OCI-LY1 (cell line): ENCODE measurements at regions not wholly inside any gene's neighbourhood (a gene's known extent, or its start where the extent isn't known, plus 50 kb on each side); places are given as distances from the start of the nearest gene placed in this dataset.

ENCODE experiments used
- H2AFZ ChIP-seq: fragments of 200-600 bp; sonication (generic), shearing (Covaris generic); 2 replicates; pipeline ENCODE4 v1.6.0; 2014; ENCODE audit warnings: antibody characterized with exemption, mild to moderate bottlenecking, low read length
- H3F3A ChIP-seq: fragments of 200-600 bp; sonication (generic), shearing (Covaris generic); 2 replicates; pipeline ENCODE4 v1.6.0; 2014; ENCODE audit warnings: mild to moderate bottlenecking, antibody characterized with exemption, low read length, moderate library complexity; ENCODE audit not compliant: insufficient read depth
- H3K27ac ChIP-seq: fragments of 200-600 bp; sonication (generic); 2 replicates; pipeline ENCODE4 v1.5.1; 2014; ENCODE audit warnings: low read length, mixed run types, mild to moderate bottlenecking, low read depth; ENCODE audit not compliant: poor library complexity, severe bottlenecking
- H3K27me3 ChIP-seq: fragments of 200-600 bp; sonication (generic); 2 replicates; pipeline ENCODE4 v1.6.0; 2014; ENCODE audit warnings: antibody characterized with exemption, mild to moderate bottlenecking, low read length, moderate library complexity; ENCODE audit not compliant: insufficient read depth
- H3K36me3 ChIP-seq: fragments of 200-600 bp; sonication (generic); 2 replicates; pipeline ENCODE4 v1.6.1; 2014; ENCODE audit warnings: mild to moderate bottlenecking, antibody characterized with exemption, low read length, moderate library complexity, mixed read lengths; ENCODE audit not compliant: insufficient read depth
- H3K4me1 ChIP-seq: fragments of 200-600 bp; sonication (generic); 2 replicates; pipeline ENCODE4 v1.5.1; 2014; ENCODE audit warnings: mild to moderate bottlenecking, low read length, moderate library complexity; ENCODE audit not compliant: insufficient read depth, severe bottlenecking
- H3K4me2 ChIP-seq: fragments of 200-600 bp; sonication (generic), shearing (Covaris generic); 2 replicates; pipeline ENCODE4 v1.6.1; 2014; ENCODE audit warnings: low read length
- H3K4me3 ChIP-seq: fragments of 200-600 bp; sonication (generic); 2 replicates; pipeline ENCODE4 v1.5.1; 2014; ENCODE audit warnings: low read length, low read depth, mild to moderate bottlenecking, mixed read lengths; ENCODE audit not compliant: poor library complexity, severe bottlenecking
- H3K79me2 ChIP-seq: fragments of 200-600 bp; shearing (Covaris generic); 2 replicates; pipeline ENCODE4 v1.6.1; 2016; ENCODE audit warnings: mixed run types, low read length, mixed read lengths; ENCODE audit not compliant: insufficient read depth
- H3K9ac ChIP-seq: fragments of 200-600 bp; sonication (generic), shearing (Covaris generic); 2 replicates; pipeline ENCODE4 v1.6.1; 2014; ENCODE audit warnings: mild to moderate bottlenecking, low read length, mixed read lengths
- H3K9me2 ChIP-seq: fragments of 200-600 bp; sonication (generic), shearing (Covaris generic); 2 replicates; pipeline ENCODE4 v1.6.1; 2014; ENCODE audit warnings: low read depth, mild to moderate bottlenecking, low read length, mixed read lengths
- H3K9me3 ChIP-seq: fragments of 200-600 bp; shearing (Covaris generic); 2 replicates; pipeline ENCODE4 v1.6.1; 2014; ENCODE audit warnings: low read length, mixed read lengths
- H4K20me1 ChIP-seq: fragments of 200-600 bp; sonication (generic), shearing (Covaris generic); 2 replicates; pipeline ENCODE4 v1.6.0; 2016; ENCODE audit warnings: mild to moderate bottlenecking, low read length; ENCODE audit not compliant: insufficient read depth
- EZH2 ChIP-seq: fragments of 200-600 bp; sonication (generic), shearing (Covaris generic); IDR thresholded peaks from 2 replicates; pipeline ENCODE4 v1.8.0; 2017; ENCODE audit warnings: borderline replicate concordance, mixed run types, mild to moderate bottlenecking, antibody characterized with exemption, low read length, moderate library complexity, mixed read lengths
- TF ChIP-seq, protein P1 (sequence below): fragments of 200-600 bp; sonication (generic), shearing (Covaris generic); IDR thresholded peaks from 2 replicates; pipeline ENCODE4 v1.5.1; 2017; ENCODE audit warnings: mild to moderate bottlenecking, antibody characterized with exemption, low read length, moderate library complexity, mixed read lengths

DNA sequence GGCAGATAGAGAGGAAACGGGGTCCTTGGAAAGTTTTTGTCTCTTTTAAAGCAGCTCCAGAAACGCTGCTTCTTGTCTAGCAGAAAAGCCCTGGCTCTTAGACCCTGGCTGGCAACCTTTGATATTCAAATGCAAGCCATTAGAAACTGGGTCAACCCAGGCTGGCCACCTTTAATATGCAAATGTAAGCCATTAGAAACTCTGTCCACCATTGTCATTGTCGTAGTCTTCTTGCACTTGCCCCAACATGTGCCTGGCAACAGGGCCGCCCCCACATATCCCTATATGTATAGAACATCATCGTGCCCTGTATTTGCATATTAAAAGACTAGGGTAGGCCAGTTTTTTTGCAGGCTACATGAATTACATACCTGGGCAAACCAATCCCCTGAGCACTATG, 621.3 kb upstream of the DPP6 start:
- no peaks in the 10 kb centered on the region for H4K20me1 ChIP-seq
- no peaks in the 10 kb centered on the region for H3K79me2 ChIP-seq
- H3K4me2 ChIP-seq: no peak overlapping the region
- no peaks in the 10 kb centered on the region for H3K4me1 ChIP-seq
- H3K4me3 ChIP-seq: no peak overlapping the region
- H3K27ac ChIP-seq: no peak overlapping the region
- no peaks in the 10 kb centered on the region for H3F3A ChIP-seq
- no peak overlapping the region for H3K9ac ChIP-seq
- no peaks in the 10 kb centered on the region; the same call in 1 of the 2 replicates for H3K27me3 ChIP-seq
- H3K9me2 ChIP-seq: no peaks in the 10 kb centered on the region
- H3K9me3 ChIP-seq: no peaks in the 10 kb centered on the region
- H2AFZ ChIP-seq: no peak overlapping the region
- H3K36me3 ChIP-seq: no peaks in the 10 kb centered on the region
- TF ChIP-seq, protein P1, sequence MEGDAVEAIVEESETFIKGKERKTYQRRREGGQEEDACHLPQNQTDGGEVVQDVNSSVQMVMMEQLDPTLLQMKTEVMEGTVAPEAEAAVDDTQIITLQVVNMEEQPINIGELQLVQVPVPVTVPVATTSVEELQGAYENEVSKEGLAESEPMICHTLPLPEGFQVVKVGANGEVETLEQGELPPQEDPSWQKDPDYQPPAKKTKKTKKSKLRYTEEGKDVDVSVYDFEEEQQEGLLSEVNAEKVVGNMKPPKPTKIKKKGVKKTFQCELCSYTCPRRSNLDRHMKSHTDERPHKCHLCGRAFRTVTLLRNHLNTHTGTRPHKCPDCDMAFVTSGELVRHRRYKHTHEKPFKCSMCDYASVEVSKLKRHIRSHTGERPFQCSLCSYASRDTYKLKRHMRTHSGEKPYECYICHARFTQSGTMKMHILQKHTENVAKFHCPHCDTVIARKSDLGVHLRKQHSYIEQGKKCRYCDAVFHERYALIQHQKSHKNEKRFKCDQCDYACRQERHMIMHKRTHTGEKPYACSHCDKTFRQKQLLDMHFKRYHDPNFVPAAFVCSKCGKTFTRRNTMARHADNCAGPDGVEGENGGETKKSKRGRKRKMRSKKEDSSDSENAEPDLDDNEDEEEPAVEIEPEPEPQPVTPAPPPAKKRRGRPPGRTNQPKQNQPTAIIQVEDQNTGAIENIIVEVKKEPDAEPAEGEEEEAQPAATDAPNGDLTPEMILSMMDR: no peak
- TF ChIP-seq EZH2: no peak

DNA sequence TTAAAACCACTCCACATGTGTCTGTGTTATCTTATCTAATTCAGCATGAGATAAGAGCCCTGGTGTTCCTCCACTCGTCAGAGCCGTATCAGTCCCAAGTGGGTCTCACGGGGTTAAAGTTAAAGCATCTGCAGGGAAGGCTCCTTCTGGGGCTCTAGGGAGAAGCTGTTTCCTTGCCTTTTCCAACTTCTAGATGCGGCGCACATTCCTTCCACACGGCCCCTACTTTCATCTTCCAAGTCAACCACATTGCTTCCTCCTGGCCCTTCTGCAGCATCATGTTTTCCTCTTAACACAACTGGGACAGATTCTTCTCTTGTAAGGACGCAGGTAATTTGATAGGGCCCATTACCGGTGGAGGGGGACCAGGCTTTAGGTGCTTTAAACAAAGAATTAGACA, 620.1 kb upstream of the DPP6 start:
- no peak overlapping the region for H3K9ac ChIP-seq

DNA sequence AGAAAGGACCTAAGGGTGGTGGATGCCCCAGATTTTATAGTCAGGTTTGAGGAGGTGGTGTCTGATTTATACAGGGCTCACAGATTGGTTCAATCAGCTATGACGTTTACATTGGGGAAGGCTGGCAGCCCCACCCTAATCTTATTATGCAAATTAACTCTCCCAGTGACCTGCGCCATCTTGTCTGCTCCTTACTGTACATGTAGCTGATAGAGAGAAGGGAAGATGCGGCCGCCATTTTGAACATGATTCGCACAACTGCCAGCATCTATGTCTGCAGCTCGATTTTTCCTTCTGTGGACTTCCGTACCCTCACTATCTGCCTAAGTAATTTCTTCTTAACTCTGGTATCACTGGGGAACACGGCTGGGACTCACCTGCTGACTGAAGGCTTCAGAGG, 619.0 kb upstream of the DPP6 start:
- no peak overlapping the region for H3K9ac ChIP-seq

More for the DNA sequence above, 620.1 kb upstream of the DPP6 start:
- H3K4me2 ChIP-seq: no peak overlapping the region
- H3K79me2 ChIP-seq: no peaks in the 10 kb centered on the region
- H2AFZ ChIP-seq: no peak overlapping the region
- no peaks in the 10 kb centered on the region for H3K9me3 ChIP-seq
- H3K27ac ChIP-seq: no peak overlapping the region
- TF ChIP-seq, protein P1: no peak
- TF ChIP-seq EZH2: no peak
- H3F3A ChIP-seq: no peaks in the 10 kb centered on the region
- H3K4me3 ChIP-seq: no peak overlapping the region
- no peaks in the 10 kb centered on the region for H4K20me1 ChIP-seq
- no peaks in the 10 kb centered on the region for H3K36me3 ChIP-seq
- no peaks in the 10 kb centered on the region for H3K4me1 ChIP-seq
- H3K27me3 ChIP-seq: no peaks in the 10 kb centered on the region; the same call in 1 of the 2 replicates
- H3K9me2 ChIP-seq: no peaks in the 10 kb centered on the region

More for the DNA sequence above, 619.0 kb upstream of the DPP6 start:
- Histone ChIP-seq H3K79me2 (no peaks in the 10 kb centered on the region), H3K4me1 (no peaks in the 10 kb centered on the region), H3K36me3 (no peaks in the 10 kb centered on the region), H3K4me2 (no peak overlapping the region), H3K9me3 (no peaks in the 10 kb centered on the region), H3K27ac (no peak overlapping the region), H3K9me2 (no peaks in the 10 kb centered on the region), H3K4me3 (no peak overlapping the region), H3F3A (no peaks in the 10 kb centered on the region), H4K20me1 (no peaks in the 10 kb centered on the region), H3K27me3 (no peaks in the 10 kb centered on the region; the same call in 1 of the 2 replicates), H2AFZ (no peak overlapping the region)
- TF ChIP-seq, protein P1: no peak
- no peak for TF ChIP-seq EZH2
